CD4-positive, alpha-beta T cell treated with Interleukin-12 subunit alpha and Interleukin-12 subunit beta, for 1 hour (primary cell): ENCODE measurements at regions not wholly inside any gene's neighbourhood (a gene's known extent, or its start where the extent isn't known, plus 50 kb on each side); places are given as distances from the start of the nearest gene placed in this dataset.

ENCODE experiments used
- DNase-seq: peaks from one replicate; pipeline ENCODE4 v3.0.0-alpha.2; 2020

GRCh38 chr3:160170409-160171370, 54.5 kb upstream of the C3orf80 start:
- no peak for DNase-seq

GRCh38 chr3:160171813-160172212, 53.4 kb upstream of the C3orf80 start:
- DNase-seq, result no peak

GRCh38 chr3:160174621-160175020, 50.6 kb upstream of the C3orf80 start:
- DNase-seq, result no peak
